ENCODE measurements at regions not wholly inside any gene's neighbourhood (a gene's known extent, or its start where the extent isn't known, plus 50 kb on each side); places are given as distances from the start of the nearest gene placed in this dataset.

GRCh38 chr3:72421126-72421525 is 427.1 kb downstream of the SHQ1 start:
- ChIA-PET POLR2A (ENCODE audit: low non-redundant PET) (no interaction called here), CTCF (no interaction called here)
- no peaks in the 10 kb centered on the region for H3K9me3 ChIP-seq (ENCODE audit: low read depth, low read length, poor library complexity, severe bottlenecking)
- peaks cover 10% of the 10 kb centered on the region for H3K4me1 ChIP-seq (ENCODE audit: insufficient read depth, low read length, poor library complexity, severe bottlenecking)
- no peak for DNase-seq (ENCODE audit: low spot score)
- no TSS peak for BruUV-seq (replicated peaks)
- no peak overlapping the region for H3K27ac ChIP-seq (ENCODE audit: low read depth, low read length, poor library complexity, severe bottlenecking)
- no peaks in the 10 kb centered on the region for H3K36me3 ChIP-seq (ENCODE audit: insufficient read depth, low read length, poor library complexity, severe bottlenecking)
- intact Hi-C loops (cut with micrococcal nuclease; ENCODE audit: unreplicated experiment), result no loop called here
- no peaks in the 10 kb centered on the region for H3K27me3 ChIP-seq (replicated peaks; ENCODE audit: insufficient read depth, low read depth, low read length, poor library complexity)
- no peak overlapping the region for H3K4me3 ChIP-seq (ENCODE audit: low read depth, low read length, poor library complexity, severe bottlenecking)
- no peak for TF ChIP-seq CTCF (conservative IDR thresholded peaks at IDR 0.05; ENCODE audit: low read depth, low read length)
- TF ChIP-seq EZH2 (IDR thresholded peaks at IDR 0.05; ENCODE audit: borderline replicate concordance, low read depth, low read length, poor library complexity, severe bottlenecking), result no peak

- Histone ChIP-seq H3K27me3 (replicated peaks; ENCODE audit: insufficient read depth, low read depth, low read length, poor library complexity) (no peaks in the 10 kb centered on the region), H3K9me3 (ENCODE audit: low read depth, low read length, poor library complexity, severe bottlenecking) (no peaks in the 10 kb centered on the region), H3K4me1 (ENCODE audit: insufficient read depth, low read length, poor library complexity, severe bottlenecking) (no peaks in the 10 kb centered on the region), H3K4me3 (ENCODE audit: low read depth, low read length, poor library complexity, severe bottlenecking) (no peak overlapping the region), H3K36me3 (ENCODE audit: insufficient read depth, low read length, poor library complexity, severe bottlenecking) (no peaks in the 10 kb centered on the region), H3K27ac (ENCODE audit: low read depth, low read length, poor library complexity, severe bottlenecking) (no peak overlapping the region)
- DNase-seq (ENCODE audit: low spot score), result no peak
- CTCF ChIA-PET, result no interaction called here
- intact Hi-C loops (cut with micrococcal nuclease; ENCODE audit: unreplicated experiment), result no loop called here
- POLR2A ChIA-PET (ENCODE audit: low non-redundant PET), result no interaction called here
- TF ChIP-seq CTCF (conservative IDR thresholded peaks at IDR 0.05; ENCODE audit: low read depth, low read length) (no peak), EZH2 (IDR thresholded peaks at IDR 0.05; ENCODE audit: borderline replicate concordance, low read depth, low read length, poor library complexity, severe bottlenecking) (no peak)
- BruUV-seq (replicated peaks), result no TSS peak
Observed at GRCh38 chr3:72418856-72419255, 429.4 kb downstream of the SHQ1 start.

GRCh38 chr3:72418244-72418643 is 430.0 kb downstream of the SHQ1 start:
- no TSS peak for BruUV-seq (replicated peaks)
- ChIA-PET POLR2A (ENCODE audit: low non-redundant PET) (no interaction called here), CTCF (no interaction called here)
- intact Hi-C loops (cut with micrococcal nuclease; ENCODE audit: unreplicated experiment), result no loop called here
- no peaks in the 10 kb centered on the region for H3K4me1 ChIP-seq (ENCODE audit: insufficient read depth, low read length, poor library complexity, severe bottlenecking)
- no peak overlapping the region for H3K27ac ChIP-seq (ENCODE audit: low read depth, low read length, poor library complexity, severe bottlenecking)
- H3K27me3 ChIP-seq (replicated peaks; ENCODE audit: insufficient read depth, low read depth, low read length, poor library complexity), result no peaks in the 10 kb centered on the region
- TF ChIP-seq CTCF (conservative IDR thresholded peaks at IDR 0.05; ENCODE audit: low read depth, low read length) (no peak), EZH2 (IDR thresholded peaks at IDR 0.05; ENCODE audit: borderline replicate concordance, low read depth, low read length, poor library complexity, severe bottlenecking) (no peak)
- no peak for DNase-seq (ENCODE audit: low spot score)
- H3K9me3 ChIP-seq (ENCODE audit: low read depth, low read length, poor library complexity, severe bottlenecking), result no peaks in the 10 kb centered on the region
- no peak overlapping the region for H3K4me3 ChIP-seq (ENCODE audit: low read depth, low read length, poor library complexity, severe bottlenecking)
- no peaks in the 10 kb centered on the region for H3K36me3 ChIP-seq (ENCODE audit: insufficient read depth, low read length, poor library complexity, severe bottlenecking)
